ENCODE measurements at regions not wholly inside any gene's neighbourhood (a gene's known extent, or its start where the extent isn't known, plus 50 kb on each side); places are given as distances from the start of the nearest gene placed in this dataset.
A peak's percentile ranks its signal among the peaks of the same experiment; 100 is the strongest.

DNA sequence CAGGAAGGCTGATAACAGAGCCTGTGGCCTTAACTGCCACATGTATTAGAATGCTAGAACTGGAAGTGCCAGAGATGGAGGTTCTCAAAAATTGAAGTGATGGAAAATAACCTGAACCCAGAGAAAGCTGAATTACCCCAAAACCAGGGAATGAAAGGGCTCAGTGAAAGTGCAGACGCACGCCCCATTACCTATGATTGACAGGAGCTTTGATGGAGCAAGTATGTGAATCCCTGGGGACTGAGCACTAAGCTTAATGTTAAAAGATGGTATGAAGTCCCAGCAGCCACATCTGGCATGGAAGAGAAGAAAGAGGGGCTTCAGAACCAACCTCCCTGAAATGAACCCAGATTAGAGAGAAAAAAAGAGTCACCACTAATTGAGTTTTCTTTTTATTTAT lies 118.4 kb upstream of the FHIT start:
- Mint-ChIP-seq H3K27ac (no peak overlapping the region), H3K9me3 (peaks cover 24% of the 10 kb centered on the region), H3K4me3 (no peak overlapping the region), H3K27me3 (ENCODE audit: low read depth) (no peaks in the 10 kb centered on the region), H3K36me3 (peaks cover 14% of the 10 kb centered on the region), H3K4me1 (no peaks in the 10 kb centered on the region)
- ATAC-seq (no peak), DNase-seq (ENCODE audit: low spot score) (no peak)
- no peak for TF ChIP-seq ZNF416 (CRISPR knock-in tag; IDR thresholded peaks at IDR 0.05)
- TF ChIP-seq, protein P1, sequence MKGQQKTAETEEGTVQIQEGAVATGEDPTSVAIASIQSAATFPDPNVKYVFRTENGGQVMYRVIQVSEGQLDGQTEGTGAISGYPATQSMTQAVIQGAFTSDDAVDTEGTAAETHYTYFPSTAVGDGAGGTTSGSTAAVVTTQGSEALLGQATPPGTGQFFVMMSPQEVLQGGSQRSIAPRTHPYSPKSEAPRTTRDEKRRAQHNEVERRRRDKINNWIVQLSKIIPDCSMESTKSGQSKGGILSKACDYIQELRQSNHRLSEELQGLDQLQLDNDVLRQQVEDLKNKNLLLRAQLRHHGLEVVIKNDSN (CRISPR knock-in tag; IDR thresholded peaks at IDR 0.05) = no peak
- TF ChIP-seq, protein P2, sequence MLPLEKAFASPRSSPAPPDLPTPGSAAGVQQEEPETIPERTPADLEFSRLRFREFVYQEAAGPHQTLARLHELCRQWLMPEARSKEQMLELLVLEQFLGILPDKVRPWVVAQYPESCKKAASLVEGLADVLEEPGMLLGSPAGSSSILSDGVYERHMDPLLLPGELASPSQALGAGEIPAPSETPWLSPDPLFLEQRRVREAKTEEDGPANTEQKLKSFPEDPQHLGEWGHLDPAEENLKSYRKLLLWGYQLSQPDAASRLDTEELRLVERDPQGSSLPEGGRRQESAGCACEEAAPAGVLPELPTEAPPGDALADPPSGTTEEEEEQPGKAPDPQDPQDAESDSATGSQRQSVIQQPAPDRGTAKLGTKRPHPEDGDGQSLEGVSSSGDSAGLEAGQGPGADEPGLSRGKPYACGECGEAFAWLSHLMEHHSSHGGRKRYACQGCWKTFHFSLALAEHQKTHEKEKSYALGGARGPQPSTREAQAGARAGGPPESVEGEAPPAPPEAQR (CRISPR knock-in tag; IDR thresholded peaks at IDR 0.05) = no peak
- TF ChIP-seq, protein P3, sequence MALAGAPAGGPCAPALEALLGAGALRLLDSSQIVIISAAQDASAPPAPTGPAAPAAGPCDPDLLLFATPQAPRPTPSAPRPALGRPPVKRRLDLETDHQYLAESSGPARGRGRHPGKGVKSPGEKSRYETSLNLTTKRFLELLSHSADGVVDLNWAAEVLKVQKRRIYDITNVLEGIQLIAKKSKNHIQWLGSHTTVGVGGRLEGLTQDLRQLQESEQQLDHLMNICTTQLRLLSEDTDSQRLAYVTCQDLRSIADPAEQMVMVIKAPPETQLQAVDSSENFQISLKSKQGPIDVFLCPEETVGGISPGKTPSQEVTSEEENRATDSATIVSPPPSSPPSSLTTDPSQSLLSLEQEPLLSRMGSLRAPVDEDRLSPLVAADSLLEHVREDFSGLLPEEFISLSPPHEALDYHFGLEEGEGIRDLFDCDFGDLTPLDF (CRISPR knock-in tag; IDR thresholded peaks at IDR 0.05) = no peak
- no peak for TF ChIP-seq MXD4 (CRISPR knock-in tag; IDR thresholded peaks at IDR 0.05; ENCODE audit: borderline replicate concordance)
- no peak for TF ChIP-seq GABPB1 (CRISPR knock-in tag; IDR thresholded peaks at IDR 0.05)
- TF ChIP-seq MYBL2 (CRISPR knock-in tag; IDR thresholded peaks at IDR 0.05) = no peak
- no peak for TF ChIP-seq NR1H2 (CRISPR knock-in tag; IDR thresholded peaks at IDR 0.05)
- no peak for TF ChIP-seq TEAD1 (CRISPR knock-in tag; IDR thresholded peaks at IDR 0.05)
- no peak for TF ChIP-seq E2F4 (CRISPR knock-in tag; IDR thresholded peaks at IDR 0.05; ENCODE audit: borderline replicate concordance, low read depth)
- no peak for TF ChIP-seq FOXP1 (CRISPR knock-in tag; IDR thresholded peaks at IDR 0.05; ENCODE audit: borderline replicate concordance)
- TF ChIP-seq EMX1 (CRISPR knock-in tag; IDR thresholded peaks at IDR 0.05) = no peak
- no peak for TF ChIP-seq SOX15 (CRISPR knock-in tag; IDR thresholded peaks at IDR 0.05)
- no peak for TF ChIP-seq PRRX2 (CRISPR knock-in tag; IDR thresholded peaks at IDR 0.05)
- TF ChIP-seq TCF7 (CRISPR knock-in tag; IDR thresholded peaks at IDR 0.05; ENCODE audit: low read depth) = no peak
- TF ChIP-seq ZNF232 (CRISPR knock-in tag; IDR thresholded peaks at IDR 0.05) = no peak
- CTCF ChIA-PET = interaction anchor here (1.0 to 2.7 kb wide), 2 partner anchors 12 to 81 kb away, joined by 3 to 8 read pairs; no protein-coding TSS in a partner anchor
- POLR2A ChIA-PET = no interaction called here

DNA sequence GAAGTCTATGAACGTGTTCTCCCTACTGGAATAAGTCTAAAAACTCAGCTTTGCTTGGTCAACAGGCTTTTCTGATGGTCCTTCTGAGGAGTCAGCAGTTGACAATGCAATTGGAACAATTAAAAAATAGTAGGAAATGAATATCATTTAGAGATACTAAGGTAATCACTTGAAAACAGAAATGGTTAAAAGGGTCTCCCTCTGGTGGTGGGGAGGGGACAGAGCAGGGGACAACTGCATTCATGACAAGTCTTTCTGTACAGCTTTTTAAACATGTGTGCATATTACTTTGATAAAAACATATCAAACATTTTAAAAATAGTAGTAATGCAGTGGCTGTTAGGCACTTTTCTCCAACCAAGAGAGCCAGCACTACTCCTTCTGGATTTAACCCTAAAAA lies 119.9 kb upstream of the FHIT start:
- CTCF ChIA-PET = interaction anchor here (0.5 to 2.7 kb wide), 6 partner anchors 8 to 199 kb away, joined by 3 to 8 read pairs (median 6); no protein-coding TSS in a partner anchor
- H3K36me3 Mint-ChIP-seq = 0 out of 2 replicates have a peak, but pooled peaks cover 2% of the 10 kb centered on the region
- ATAC-seq = no peak; the same call in 1 of the 2 replicates
- no peak overlapping the region for H3K27ac Mint-ChIP-seq
- H3K4me1 Mint-ChIP-seq = no peaks in the 10 kb centered on the region
- TF ChIP-seq, protein P4, sequence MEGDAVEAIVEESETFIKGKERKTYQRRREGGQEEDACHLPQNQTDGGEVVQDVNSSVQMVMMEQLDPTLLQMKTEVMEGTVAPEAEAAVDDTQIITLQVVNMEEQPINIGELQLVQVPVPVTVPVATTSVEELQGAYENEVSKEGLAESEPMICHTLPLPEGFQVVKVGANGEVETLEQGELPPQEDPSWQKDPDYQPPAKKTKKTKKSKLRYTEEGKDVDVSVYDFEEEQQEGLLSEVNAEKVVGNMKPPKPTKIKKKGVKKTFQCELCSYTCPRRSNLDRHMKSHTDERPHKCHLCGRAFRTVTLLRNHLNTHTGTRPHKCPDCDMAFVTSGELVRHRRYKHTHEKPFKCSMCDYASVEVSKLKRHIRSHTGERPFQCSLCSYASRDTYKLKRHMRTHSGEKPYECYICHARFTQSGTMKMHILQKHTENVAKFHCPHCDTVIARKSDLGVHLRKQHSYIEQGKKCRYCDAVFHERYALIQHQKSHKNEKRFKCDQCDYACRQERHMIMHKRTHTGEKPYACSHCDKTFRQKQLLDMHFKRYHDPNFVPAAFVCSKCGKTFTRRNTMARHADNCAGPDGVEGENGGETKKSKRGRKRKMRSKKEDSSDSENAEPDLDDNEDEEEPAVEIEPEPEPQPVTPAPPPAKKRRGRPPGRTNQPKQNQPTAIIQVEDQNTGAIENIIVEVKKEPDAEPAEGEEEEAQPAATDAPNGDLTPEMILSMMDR (IDR thresholded peaks at IDR 0.05) = peak; percentile 67; the same call in 1 of the 2 replicates
- TF ChIP-seq HMGA2 (CRISPR knock-in tag; IDR thresholded peaks at IDR 0.05) = no peak
- H3K27me3 Mint-ChIP-seq (ENCODE audit: low read depth) = no peaks in the 10 kb centered on the region
- POLR2A ChIA-PET = no interaction called here
- peak; percentile 40 for DNase-seq (ENCODE audit: low spot score)
- H3K4me3 Mint-ChIP-seq = no peak overlapping the region
- peaks cover 10% of the 10 kb centered on the region for H3K9me3 Mint-ChIP-seq

- Mint-ChIP-seq H3K27ac (no peak overlapping the region), H3K4me3 (no peak overlapping the region), H3K27me3 (ENCODE audit: low read depth) (no peaks in the 10 kb centered on the region), H3K9me3 (no peaks in the 10 kb centered on the region), H3K36me3 (no peaks in the 10 kb centered on the region), H3K4me1 (no peaks in the 10 kb centered on the region)
- ChIA-PET CTCF (no interaction called here), POLR2A (no interaction called here)
- no peak for TF ChIP-seq TEAD4 (CRISPR knock-in tag; IDR thresholded peaks at IDR 0.05)
- no peak for TF ChIP-seq ZNF138 (CRISPR knock-in tag; conservative IDR thresholded peaks at IDR 0.05)
- TF ChIP-seq NR2C2 (CRISPR knock-in tag; IDR thresholded peaks at IDR 0.05) = no peak
- no peak for TF ChIP-seq MAX (CRISPR knock-in tag; IDR thresholded peaks at IDR 0.05)
- no peak for TF ChIP-seq KAT7 (CRISPR knock-in tag; IDR thresholded peaks at IDR 0.05; ENCODE audit: borderline replicate concordance)
- no peak for TF ChIP-seq ELF4 (CRISPR knock-in tag; IDR thresholded peaks at IDR 0.05; ENCODE audit: low read depth)
- TF ChIP-seq CBFB (CRISPR knock-in tag; IDR thresholded peaks at IDR 0.05; ENCODE audit: low read depth) = no peak
- TF ChIP-seq JAZF1 (CRISPR knock-in tag; IDR thresholded peaks at IDR 0.05) = no peak
- TF ChIP-seq USF2 (CRISPR knock-in tag; IDR thresholded peaks at IDR 0.05) = no peak
- TF ChIP-seq, protein P3 (CRISPR knock-in tag; IDR thresholded peaks at IDR 0.05) = no peak
- ATAC-seq (no peak), DNase-seq (ENCODE audit: low spot score) (no peak)
Observed at GRCh38 chr3:61372723-61373122, 121.5 kb upstream of the FHIT start.
